BLaER1 treated with 17β-estradiol and CSF1 and Interleukin-3, amounts not matched to agents 10 nM and 100 nM (cell line): ENCODE measurements at regions not wholly inside any gene's neighbourhood (a gene's known extent, or its start where the extent isn't known, plus 50 kb on each side); places are given as distances from the start of the nearest gene placed in this dataset.

Experiments
- H3K27ac ChIP-seq, 11 experiments: shearing (Covaris generic); formaldehyde crosslinking; 2 replicates each; pipeline ENCODE4 v1.8.1; 2022
- H3K27me3 ChIP-seq, 11 experiments: shearing (Covaris generic); formaldehyde crosslinking; 2 replicates each; pipeline ENCODE4 v1.8.1; 2022
- H3K36me3 ChIP-seq, 11 experiments: shearing (Covaris generic); formaldehyde crosslinking; 2 replicates each; pipeline ENCODE4 v1.8.1; 2022
- H3K4me1 ChIP-seq, 10 experiments: shearing (Covaris generic); formaldehyde crosslinking; 2 replicates each; pipeline ENCODE4 v1.8.1; 2022
- H3K4me2 ChIP-seq, 11 experiments: shearing (Covaris generic); formaldehyde crosslinking; 2 replicates each; pipeline ENCODE4 v1.8.1; 2022
- H3K4me3 ChIP-seq, 10 experiments: shearing (Covaris generic); formaldehyde crosslinking; 2 replicates each; pipeline ENCODE4 v1.8.1; 2022
- H3K9ac ChIP-seq, 11 experiments: shearing (Covaris generic); formaldehyde crosslinking; 2 replicates each; pipeline ENCODE4 v1.8.1; 2022
- H3K9me3 ChIP-seq, 11 experiments: shearing (Covaris generic); formaldehyde crosslinking; replicated peaks in 1 of 11; 2 replicates each; pipeline ENCODE4 v1.8.1; 2022
- H4K20me1 ChIP-seq, 11 experiments: shearing (Covaris generic); formaldehyde crosslinking; 2 replicates each; pipeline ENCODE4 v1.8.1; 2022
- Cebpa-rat ChIP-seq, 11 experiments: shearing (Covaris generic); IDR thresholded peaks; 2 replicates each; pipeline ENCODE4 v1.8.1; 2022

GRCh38 chr11:10382518-10382917, 72.5 kb upstream of the AMPD3 start:
- Histone ChIP-seq H3K4me2 (peak overlapping the region in 1 of 11 experiments; percentile 53; a peak in 1 of 22 replicates), H3K36me3 (no peaks in the 10 kb centered on the region), H3K9ac (no peak overlapping the region), H3K4me1 (peaks cover 1 to 50% (median 6%) of the 10 kb centered on the region in 10 experiments; a peak in 16 of 20 replicates), H3K27me3 (no peaks in the 10 kb centered on the region), H4K20me1 (no peaks in the 10 kb centered on the region), H3K27ac (no peak overlapping the region), H3K9me3 (peaks cover 0 to 5% (median 0%) of the 10 kb centered on the region in 11 experiments; a peak in 2 of 22 replicates), H3K4me3 (no peak overlapping the region)
- no peak for TF ChIP-seq Cebpa-rat (IDR thresholded peaks at IDR 0.05)

GRCh38 chr11:10385696-10386095, 69.4 kb upstream of the AMPD3 start:
- H3K4me1 ChIP-seq, result peaks cover 0 to 24% (median 5%) of the 10 kb centered on the region in 10 experiments; a peak in 8 of 20 replicates
- no peak overlapping the region for H3K4me3 ChIP-seq
- TF ChIP-seq Cebpa-rat (IDR thresholded peaks at IDR 0.05), result no peak
- H3K27ac ChIP-seq, result no peak overlapping the region; a peak in 1 of 22 replicates
- H3K4me2 ChIP-seq, result no peak overlapping the region
- H3K36me3 ChIP-seq, result no peaks in the 10 kb centered on the region
- no peaks in the 10 kb centered on the region for H4K20me1 ChIP-seq
- no peak overlapping the region for H3K9ac ChIP-seq
- H3K9me3 ChIP-seq, result peaks cover 0 to 5% (median 0%) of the 10 kb centered on the region in 11 experiments; a peak in 2 of 22 replicates
- H3K27me3 ChIP-seq, result no peaks in the 10 kb centered on the region

- H3K36me3 ChIP-seq, result no peaks in the 10 kb centered on the region
- TF ChIP-seq Cebpa-rat (IDR thresholded peaks at IDR 0.05), result no peak
- no peak overlapping the region for H3K4me3 ChIP-seq
- no peaks in the 10 kb centered on the region for H3K27me3 ChIP-seq
- H3K27ac ChIP-seq, result peak overlapping the region in 1 of 11 experiments; percentile 23; a peak in 2 of 22 replicates
- no peaks in the 10 kb centered on the region for H4K20me1 ChIP-seq
- no peak overlapping the region for H3K9ac ChIP-seq
- 0 out of 22 replicates have a peak overlapping the region, but pooled peaks of 1 of the 11 experiments have one; percentile 34 for H3K4me2 ChIP-seq
- peaks cover 0 to 25% (median 5%) of the 10 kb centered on the region in 10 experiments; a peak in 8 of 20 replicates for H3K4me1 ChIP-seq
- peaks cover 0 to 5% (median 0%) of the 10 kb centered on the region in 11 experiments; a peak in 2 of 22 replicates for H3K9me3 ChIP-seq
Measured at GRCh38 chr11:10386361-10386760, 68.7 kb upstream of the AMPD3 start.

- H3K9ac ChIP-seq, result no peak overlapping the region
- no peaks in the 10 kb centered on the region for H3K36me3 ChIP-seq
- peak in 1 of 11 experiments; percentile 57; a peak in 2 of 22 replicates for TF ChIP-seq Cebpa-rat (IDR thresholded peaks at IDR 0.05)
- peak overlapping the region in 1 of 11 experiments; percentile 34; a peak in 3 of 22 replicates for H3K4me2 ChIP-seq
- peaks cover 0 to 20% (median 3%) of the 10 kb centered on the region in 10 experiments; a peak in 8 of 20 replicates for H3K4me1 ChIP-seq
- H3K4me3 ChIP-seq, result no peak overlapping the region
- H3K9me3 ChIP-seq, result peaks cover 0 to 5% (median 0%) of the 10 kb centered on the region in 11 experiments; a peak in 2 of 22 replicates
- H3K27ac ChIP-seq, result peak overlapping the region in 1 of 11 experiments; percentile 23; a peak in 1 of 22 replicates
- H3K27me3 ChIP-seq, result no peaks in the 10 kb centered on the region
- H4K20me1 ChIP-seq, result no peaks in the 10 kb centered on the region
Measured at GRCh38 chr11:10386861-10387205, 68.2 kb upstream of the AMPD3 start.

GRCh38 chr11:10387206-10388083, 67.6 kb upstream of the AMPD3 start:
- Histone ChIP-seq H3K27me3 (no peaks in the 10 kb centered on the region), H3K27ac (peak overlapping the region in 1 of 11 experiments; percentile 5; a peak in 1 of 22 replicates), H3K4me2 (peak overlapping the region in 1 of 11 experiments; percentile 34; a peak in 3 of 22 replicates), H3K4me3 (no peak overlapping the region), H3K9me3 (peaks cover 0 to 4% (median 0%) of the 10 kb centered on the region in 11 experiments; a peak in 2 of 22 replicates), H3K4me1 (peaks cover 0 to 17% (median 2%) of the 10 kb centered on the region in 10 experiments; a peak in 8 of 20 replicates), H4K20me1 (no peaks in the 10 kb centered on the region), H3K9ac (no peak overlapping the region), H3K36me3 (no peaks in the 10 kb centered on the region)
- 0 out of 22 replicates have a peak, but pooled peaks of 1 of the 11 experiments have one; percentile 9 for TF ChIP-seq Cebpa-rat (IDR thresholded peaks at IDR 0.05)

GRCh38 chr11:10388101-10388500, 67.0 kb upstream of the AMPD3 start:
- Histone ChIP-seq H3K4me1 (peaks cover 0 to 19% (median 5%) of the 10 kb centered on the region in 10 experiments; a peak in 10 of 20 replicates), H3K4me3 (no peak overlapping the region), H3K27me3 (no peaks in the 10 kb centered on the region), H3K9ac (no peak overlapping the region), H3K9me3 (no peaks in the 10 kb centered on the region), H3K4me2 (no peak overlapping the region), H4K20me1 (no peaks in the 10 kb centered on the region), H3K27ac (0 out of 22 replicates have a peak overlapping the region, but pooled peaks of 1 of the 11 experiments have one; percentile 5), H3K36me3 (no peaks in the 10 kb centered on the region)
- no peak for TF ChIP-seq Cebpa-rat (IDR thresholded peaks at IDR 0.05)

GRCh38 chr11:10388574-10388973, 66.5 kb upstream of the AMPD3 start:
- no peak for TF ChIP-seq Cebpa-rat (IDR thresholded peaks at IDR 0.05)

GRCh38 chr11:10390375-10390774, 64.7 kb upstream of the AMPD3 start:
- TF ChIP-seq Cebpa-rat (IDR thresholded peaks at IDR 0.05), result no peak
- H3K36me3 ChIP-seq, result no peaks in the 10 kb centered on the region
- no peaks in the 10 kb centered on the region for H3K27me3 ChIP-seq
- no peaks in the 10 kb centered on the region for H4K20me1 ChIP-seq
- H3K4me1 ChIP-seq, result peaks cover 0 to 41% (median 8%) of the 10 kb centered on the region in 10 experiments; a peak in 10 of 20 replicates
- no peak overlapping the region for H3K27ac ChIP-seq
- no peak overlapping the region for H3K4me3 ChIP-seq
- peak overlapping the region in 2 of 11 experiments; percentile 21 to 34; a peak in 1 of 22 replicates for H3K4me2 ChIP-seq
- no peaks in the 10 kb centered on the region for H3K9me3 ChIP-seq
- H3K9ac ChIP-seq, result no peak overlapping the region

More at GRCh38 chr11:10388574-10388973, 66.5 kb upstream of the AMPD3 start:
- no peak overlapping the region for H3K27ac ChIP-seq
- peaks cover 0 to 23% (median 7%) of the 10 kb centered on the region in 10 experiments; a peak in 10 of 20 replicates for H3K4me1 ChIP-seq
- no peak overlapping the region for H3K9ac ChIP-seq
- H3K27me3 ChIP-seq, result no peaks in the 10 kb centered on the region
- no peak overlapping the region for H3K4me2 ChIP-seq
- no peaks in the 10 kb centered on the region for H4K20me1 ChIP-seq
- H3K36me3 ChIP-seq, result no peaks in the 10 kb centered on the region
- no peaks in the 10 kb centered on the region for H3K9me3 ChIP-seq
- no peak overlapping the region for H3K4me3 ChIP-seq
